Stomach (tissue), 4 donors: ENCODE measurements at regions not wholly inside any gene's neighbourhood (a gene's known extent, or its start where the extent isn't known, plus 50 kb on each side); places are given as distances from the start of the nearest gene placed in this dataset.

Experiments used
- CTCF ChIP-seq, 7 experiments: fragments of 450-650 bp in 4 of 7; fragments of 200-600 bp in 3 of 7; sonication (generic) in 3 of 7; IDR thresholded peaks; one replicate each; pipeline ENCODE4 v1.5.1; 2016 to 2019; ENCODE audit warnings: antibody characterized with exemption in 7 of 7, control low read depth in 2 of 7, mild to moderate bottlenecking in 1 of 7
- EP300 ChIP-seq: sonication (generic); formaldehyde crosslinking; IDR thresholded peaks from one replicate; pipeline ENCODE4 v1.6.1; 2017; ENCODE audit warnings: antibody characterized with exemption
- POLR2A ChIP-seq, 4 donors: fragments of 450-650 bp; IDR thresholded peaks; one replicate each; pipeline ENCODE4 v1.6.1; 2016; ENCODE audit warnings: antibody characterized with exemption in 4 of 4, control low read depth in 2 of 4, mild to moderate bottlenecking in 1 of 4, moderate library complexity in 1 of 4
- POLR2AphosphoS5 ChIP-seq, 3 donors: sonication (generic); formaldehyde crosslinking; IDR thresholded peaks; one replicate each; pipeline ENCODE4 v1.6.1; 2016; ENCODE audit warnings: antibody characterized with exemption in 3 of 3

GRCh38 chr3:72618739-72619138 is 229.5 kb downstream of the SHQ1 start:
- TF ChIP-seq POLR2A (IDR thresholded peaks at IDR 0.05) (no peak), CTCF (IDR thresholded peaks at IDR 0.05) (no peak), POLR2AphosphoS5 (IDR thresholded peaks at IDR 0.05) (no peak), EP300 (no peak)
